HCT116 (cell line): ENCODE measurements at regions not wholly inside any gene's neighbourhood (a gene's known extent, or its start where the extent isn't known, plus 50 kb on each side); places are given as distances from the start of the nearest gene placed in this dataset.

Source experiments
- ATAC-seq: fragments of 200-7000 bp; cut with Tn5 transposase; 2 replicates; pipeline ENCODE4 v1.9.1; 2020; ENCODE audit warnings: mild to moderate bottlenecking, moderate library complexity
- BruUV-seq: library from RNA; stranded (reverse); fragments of 400-500 nt; replicated peaks from 2 replicates; lab custom pipeline; 2021; lab: Mats Ljungman, UMichigan
- CTCF ChIA-PET: fragments of 300-600 bp; sonication (Branson Sonifier 250); formaldehyde crosslinking; loops from one replicate; lab custom pipeline; 2021; ENCODE audit warnings: antibody characterized with exemption; lab: Charles Lee
- POLR2A ChIA-PET: fragments of 300-600, 350-600 bp; sonication (Branson Sonifier 250); formaldehyde crosslinking; loops from one replicate; lab custom pipeline; 2021; ENCODE audit warnings: antibody characterized with exemption; lab: Charles Lee
- RAD21 ChIA-PET, 2 experiments: fragments of 300-600 bp; sonication (Branson Sonifier 250); formaldehyde crosslinking; loops; one replicate each; lab custom pipeline; 2023; ENCODE audit warnings: low total read pairs in 2 of 2; ENCODE audit not compliant: uncharacterized antibody in 2 of 2, unreplicated experiment in 2 of 2, low non-redundant PET in 1 of 2; lab: Charles Lee
- DNase-seq: peaks from one replicate; pipeline ENCODE4 v3.0.0-alpha.2; 2010; ENCODE audit warnings: low read depth, low spot score
- H2AFZ ChIP-seq: fragments of 200-600 bp; shearing (Covaris generic), sonication (generic); 2 replicates; pipeline ENCODE4 v1.6.1; 2017; ENCODE audit warnings: low read depth, mixed run types, mixed read lengths, antibody characterized with exemption, low read length; ENCODE audit not compliant: poor library complexity, severe bottlenecking
- H3K27ac ChIP-seq: 2 replicates; pipeline ENCODE4 v1.5.1; 2012; ENCODE audit warnings: low read depth, low read length
- H3K27me3 ChIP-seq: fragments of 200-600 bp; sonication (generic); 2 replicates; pipeline ENCODE4 v1.6.1; 2016; ENCODE audit warnings: mixed run types, low read length, mixed read lengths; ENCODE audit not compliant: insufficient read depth
- H3K36me3 ChIP-seq, 2 experiments: fragments of 200-500 bp in 1 of 2; fragments of 200-600 bp in 1 of 2; sonication (Bioruptor generic) in 1 of 2; sonication (generic) in 1 of 2; 2 replicates each; pipeline versions ENCODE4 v1.5.1 to v1.6.1; 2014 to 2016; ENCODE audit warnings: low read length in 2 of 2, inconsistent platforms in 1 of 2, mixed read lengths in 1 of 2, mixed run types in 1 of 2; ENCODE audit not compliant: insufficient read depth in 2 of 2, control insufficient read depth in 1 of 2
- H3K4me1 ChIP-seq, 2 experiments: fragments of 200-600 bp in 1 of 2; sonication (generic) in 1 of 2; 2 replicates each; pipeline versions ENCODE4 v1.5.1 to v1.6.1; 2012 to 2017; ENCODE audit warnings: low read length in 2 of 2, inconsistent platforms in 1 of 2, mild to moderate bottlenecking in 1 of 2, mixed read lengths in 1 of 2, mixed run types in 1 of 2, moderate library complexity in 1 of 2; ENCODE audit not compliant: insufficient read depth in 2 of 2, control insufficient read depth in 1 of 2
- H3K4me2 ChIP-seq: fragments of 200-600 bp; sonication (generic); 2 replicates; pipeline ENCODE4 v1.6.1; 2017; ENCODE audit warnings: mixed run types, low read length, mixed read lengths
- H3K4me3 ChIP-seq, 2 experiments: fragments of 200-600 bp in 1 of 2; sonication (generic) in 1 of 2; replicated peaks in 1 of 2; 2 replicates each; pipeline ENCODE4 v1.5.1; 2011 to 2016; ENCODE audit warnings: low read length in 2 of 2, control low read depth in 1 of 2, low read depth in 1 of 2, mild to moderate bottlenecking in 1 of 2, mixed read lengths in 1 of 2, mixed run types in 1 of 2
- H3K79me2 ChIP-seq: fragments of 200-600 bp; sonication (generic); 2 replicates; pipeline ENCODE4 v1.6.1; 2017; ENCODE audit warnings: mild to moderate bottlenecking, mixed run types, low read length, moderate library complexity, mixed read lengths; ENCODE audit not compliant: insufficient read depth
- H3K9ac ChIP-seq: fragments of 200-600 bp; sonication (generic); 2 replicates; pipeline ENCODE4 v1.6.1; 2016; ENCODE audit warnings: low read length, mixed read lengths
- H3K9me2 ChIP-seq: fragments of 200-600 bp; sonication (generic), shearing (Covaris generic); 2 replicates; pipeline ENCODE4 v1.6.1; 2017; ENCODE audit warnings: mixed run types, mild to moderate bottlenecking, moderate library complexity; ENCODE audit not compliant: insufficient read depth
- H3K9me3 ChIP-seq, 2 experiments: fragments of 200-500 bp in 1 of 2; fragments of 200-600 bp in 1 of 2; sonication (Bioruptor generic) in 1 of 2; sonication (generic) in 1 of 2; 2 replicates each; pipeline ENCODE4 v1.6.1; 2014 to 2017; ENCODE audit warnings: low read length in 2 of 2, mixed read lengths in 2 of 2, inconsistent platforms in 1 of 2, low read depth in 1 of 2, mild to moderate bottlenecking in 1 of 2, mixed run types in 1 of 2, moderate library complexity in 1 of 2; ENCODE audit not compliant: control insufficient read depth in 1 of 2, insufficient read depth in 1 of 2
- H4K20me1 ChIP-seq: fragments of 200-600 bp; sonication (generic), shearing (Covaris generic); 2 replicates; pipeline ENCODE4 v1.6.1; 2017; ENCODE audit warnings: mixed run types, mild to moderate bottlenecking, moderate library complexity; ENCODE audit not compliant: insufficient read depth
- ATF3 ChIP-seq: IDR thresholded peaks from 2 replicates; pipeline ENCODE4 v1.6.1; 2012
- CEBPB ChIP-seq: IDR thresholded peaks from 2 replicates; pipeline ENCODE4 v1.6.1; 2012; ENCODE audit warnings: low read depth
- CTCF ChIP-seq, 3 experiments: fragments of 200-600 bp in 1 of 3; sonication (generic) in 1 of 3; IDR thresholded peaks in 2 of 3; conservative IDR thresholded peaks in 1 of 3; 2 replicates each; pipeline ENCODE4 v1.5.1; 2012 to 2017; ENCODE audit warnings: low read depth in 2 of 3, low read length in 2 of 3, antibody characterized with exemption in 1 of 3, borderline replicate concordance in 1 of 3, control low read depth in 1 of 3, mild to moderate bottlenecking in 1 of 3, mixed read lengths in 1 of 3, mixed run types in 1 of 3, moderate library complexity in 1 of 3; ENCODE audit not compliant: insufficient read depth in 1 of 3
- EGR1 ChIP-seq: IDR thresholded peaks from 2 replicates; pipeline ENCODE4 v1.6.1; 2012; ENCODE audit warnings: low read depth
- ELF1 ChIP-seq: IDR thresholded peaks from 2 replicates; pipeline ENCODE4 v1.6.1; 2012; ENCODE audit warnings: low read depth, borderline replicate concordance
- EZH2 ChIP-seq: fragments of 200-600 bp; sonication (generic); IDR thresholded peaks from 2 replicates; pipeline ENCODE4 v1.6.1; 2017; ENCODE audit warnings: antibody characterized with exemption, mixed run types
- JUND ChIP-seq: IDR thresholded peaks from 2 replicates; pipeline ENCODE4 v1.6.1; 2012
- MAX ChIP-seq: IDR thresholded peaks from 2 replicates; pipeline ENCODE4 v1.6.1; 2012
- POLR2AphosphoS5 ChIP-seq: IDR thresholded peaks from 2 replicates; pipeline ENCODE4 v1.6.1; 2011; ENCODE audit warnings: mild to moderate bottlenecking, low read depth, low read length, moderate library complexity
- SIN3A ChIP-seq: IDR thresholded peaks from 2 replicates; pipeline ENCODE4 v1.6.1; 2012; ENCODE audit warnings: low read depth
- SP1 ChIP-seq: IDR thresholded peaks from 2 replicates; pipeline ENCODE4 v1.6.1; 2012; ENCODE audit warnings: low read depth
- TCF7L2 ChIP-seq: IDR thresholded peaks from 2 replicates; pipeline ENCODE4 v1.7.0; 2011; ENCODE audit warnings: borderline replicate concordance, inconsistent platforms; ENCODE audit not compliant: insufficient read depth, insufficient read length; ENCODE audit errors: extremely low read depth
- YY1 ChIP-seq: IDR thresholded peaks from 2 replicates; pipeline ENCODE4 v1.6.1; 2011; ENCODE audit warnings: low read length, low read depth, moderate library complexity, mild to moderate bottlenecking; ENCODE audit not compliant: insufficient replicate concordance; ENCODE audit errors: extremely low read depth
- ZBTB33 ChIP-seq: IDR thresholded peaks from 2 replicates; pipeline ENCODE4 v1.6.1; 2011; ENCODE audit warnings: mild to moderate bottlenecking, low read length, moderate library complexity; ENCODE audit not compliant: insufficient replicate concordance; ENCODE audit errors: extremely low read depth
- ZNF274 ChIP-seq: fragments of 200-500 bp; sonication (Bioruptor generic); IDR thresholded peaks from 2 replicates; pipeline ENCODE4 v1.6.1; 2014; ENCODE audit warnings: mild to moderate bottlenecking, low read depth, low read length, inconsistent platforms
- intact Hi-C: fragments of 100-400 bp; cut with micrococcal nuclease; formaldehyde crosslinking; loops from 2 replicates; pipeline ENCODE4 v1.10.0; 2022

GRCh38 chr18:28805491-28805890, 628.6 kb upstream of the CDH2 start:
- Histone ChIP-seq H3K36me3 (no peaks in the 10 kb centered on the region), H3K4me3 (no peak overlapping the region), H4K20me1 (no peaks in the 10 kb centered on the region), H3K4me1 (no peaks in the 10 kb centered on the region), H3K9ac (no peak overlapping the region), H2AFZ (no peak overlapping the region), H3K27ac (no peak overlapping the region), H3K9me3 (no peaks in the 10 kb centered on the region; a peak in 1 of 4 replicates), H3K79me2 (no peaks in the 10 kb centered on the region), H3K4me2 (no peak overlapping the region), H3K27me3 (no peaks in the 10 kb centered on the region), H3K9me2 (no peaks in the 10 kb centered on the region)
- no peak for TF ChIP-seq MAX
- TF ChIP-seq ZBTB33, result no peak
- no peak for TF ChIP-seq SP1
- TF ChIP-seq SIN3A, result no peak
- TF ChIP-seq EZH2, result no peak
- TF ChIP-seq POLR2AphosphoS5, result no peak
- RAD21 ChIA-PET, result no interaction called here
- CTCF ChIA-PET, result no interaction called here
- intact Hi-C loops, result no loop called here
- BruUV-seq, result no TSS peak
- no peak for DNase-seq
- POLR2A ChIA-PET, result no interaction called here
- ATAC-seq, result no peak

- H3K36me3 ChIP-seq, result no peaks in the 10 kb centered on the region
- CTCF ChIA-PET, result no interaction called here
- no peaks in the 10 kb centered on the region for H3K27me3 ChIP-seq
- POLR2A ChIA-PET, result no interaction called here
- RAD21 ChIA-PET, result no interaction called here
- H3K27ac ChIP-seq, result no peak overlapping the region
- no peaks in the 10 kb centered on the region; a peak in 1 of 4 replicates for H3K9me3 ChIP-seq
- no peaks in the 10 kb centered on the region for H3K4me1 ChIP-seq
- H3K9me2 ChIP-seq, result no peaks in the 10 kb centered on the region
- H3K4me3 ChIP-seq, result no peak overlapping the region
- ATAC-seq, result no peak
- H3K79me2 ChIP-seq, result no peaks in the 10 kb centered on the region
- intact Hi-C loops, result no loop called here
- BruUV-seq, result no TSS peak
- no peak overlapping the region for H2AFZ ChIP-seq
- DNase-seq, result no peak
- H3K4me2 ChIP-seq, result no peak overlapping the region
- no peak overlapping the region for H3K9ac ChIP-seq
- H4K20me1 ChIP-seq, result no peaks in the 10 kb centered on the region
- TF ChIP-seq EGR1 (no peak), CTCF (IDR thresholded peaks at IDR 0.05 in 2 of 3, conservative IDR thresholded peaks at IDR 0.05 in 1 of 3; ENCODE audit: borderline replicate concordance in 1 of 3, insufficient read depth in 1 of 3, low read depth in 2 of 3, low read length in 2 of 3) (no peak), MAX (no peak), TCF7L2 (no peak), CEBPB (no peak), YY1 (no peak), ATF3 (no peak), JUND (no peak), SIN3A (no peak), ELF1 (no peak), ZNF274 (no peak)
These were observed 627.7 kb upstream of the CDH2 start for GRCh38 chr18:28804512-28805202.
